Right lobe of liver (tissue), 6 donors: ENCODE measurements at regions not wholly inside any gene's neighbourhood (a gene's known extent, or its start where the extent isn't known, plus 50 kb on each side); places are given as distances from the start of the nearest gene placed in this dataset.
"Not testable (repeated sequence)": the region's sequence is repeated elsewhere in the genome, so short reads cannot be mapped to it uniquely, and the experiment has no call there.

Experiments used
- ATAC-seq, 4 donors: fragments of 200-7000 bp; cut with Tn5 transposase; one replicate each; pipeline ENCODE4 v1.9.1; 2020; ENCODE audit warnings: mild to moderate bottlenecking in 4 of 4, moderate library complexity in 4 of 4
- DNase-seq, 3 donors: peaks; one replicate each; pipeline ENCODE4 v3.0.0-alpha.2; 2020
- H3K27ac ChIP-seq, 3 donors: fragments of 200-600 bp; one replicate each; pipeline ENCODE4 v1.8.0; 2022
- H3K27me3 ChIP-seq, 2 donors: fragments of 200-600 bp; one replicate each; pipeline ENCODE4 v1.8.0; 2022
- H3K36me3 ChIP-seq, 4 donors: fragments of 200-600 bp; sonication (generic) in 1 of 4; one replicate each; pipeline versions ENCODE4 v1.5.1 to v1.8.0; 2017 to 2022; ENCODE audit warnings: control low read depth in 1 of 4
- H3K4me1 ChIP-seq, 4 donors: fragments of 200-600 bp; sonication (generic) in 1 of 4; one replicate each; pipeline versions ENCODE4 v1.5.1 to v1.8.0; 2017 to 2022; ENCODE audit warnings: control low read depth in 1 of 4
- H3K4me3 ChIP-seq, 3 donors: fragments of 200-600 bp; one replicate each; pipeline ENCODE4 v1.8.0; 2022
- H3K9me3 ChIP-seq, 4 donors: fragments of 200-600 bp; sonication (generic) in 1 of 4; one replicate each; pipeline versions ENCODE4 v1.5.1 to v1.8.0; 2017 to 2022; ENCODE audit warnings: control low read depth in 1 of 4
- POLR2A ChIP-seq: fragments of 450-650 bp; IDR thresholded peaks from one replicate; pipeline ENCODE4 v1.6.1; 2017; ENCODE audit warnings: antibody characterized with exemption, mild to moderate bottlenecking
- WGBS: methylation state at CpG from one replicate; pipeline ENCODE4 v1.1.6; 2018; ENCODE audit warnings: low coverage, low lambda C conversion rate; ENCODE audit not compliant: insufficient coverage; ENCODE audit errors: missing lambda C conversion rate; 5-methylcytosine and 5-hydroxymethylcytosine counted together
- intact Hi-C, 2 donors: fragments of 100-400 bp; cut with DNase I; formaldehyde crosslinking; loops; one replicate each; pipeline versions ENCODE4 v1.11.2 to v1.14.1; 2022
- TF ChIP-seq, protein P1 (sequence below), 4 donors: fragments of 200-600 bp in 3 of 4; fragments of 450-650 bp in 1 of 4; IDR thresholded peaks; one replicate each; pipeline versions ENCODE4 v1.5.1 to v1.8.0; 2016 to 2022; ENCODE audit warnings: antibody characterized with exemption in 4 of 4, mild to moderate bottlenecking in 2 of 4
- donor health status: DM: no; HTN: yes; CAD: no.
- donor health status: DM: no; HTN: no; CAD: no.
- donor health status: DM: no; HTN: no; CAD: no.
- donor health status: DM: no; HTN: yes; CAD: no.
- donor health status: DM: no; HTN: yes; CAD: no.

DNA sequence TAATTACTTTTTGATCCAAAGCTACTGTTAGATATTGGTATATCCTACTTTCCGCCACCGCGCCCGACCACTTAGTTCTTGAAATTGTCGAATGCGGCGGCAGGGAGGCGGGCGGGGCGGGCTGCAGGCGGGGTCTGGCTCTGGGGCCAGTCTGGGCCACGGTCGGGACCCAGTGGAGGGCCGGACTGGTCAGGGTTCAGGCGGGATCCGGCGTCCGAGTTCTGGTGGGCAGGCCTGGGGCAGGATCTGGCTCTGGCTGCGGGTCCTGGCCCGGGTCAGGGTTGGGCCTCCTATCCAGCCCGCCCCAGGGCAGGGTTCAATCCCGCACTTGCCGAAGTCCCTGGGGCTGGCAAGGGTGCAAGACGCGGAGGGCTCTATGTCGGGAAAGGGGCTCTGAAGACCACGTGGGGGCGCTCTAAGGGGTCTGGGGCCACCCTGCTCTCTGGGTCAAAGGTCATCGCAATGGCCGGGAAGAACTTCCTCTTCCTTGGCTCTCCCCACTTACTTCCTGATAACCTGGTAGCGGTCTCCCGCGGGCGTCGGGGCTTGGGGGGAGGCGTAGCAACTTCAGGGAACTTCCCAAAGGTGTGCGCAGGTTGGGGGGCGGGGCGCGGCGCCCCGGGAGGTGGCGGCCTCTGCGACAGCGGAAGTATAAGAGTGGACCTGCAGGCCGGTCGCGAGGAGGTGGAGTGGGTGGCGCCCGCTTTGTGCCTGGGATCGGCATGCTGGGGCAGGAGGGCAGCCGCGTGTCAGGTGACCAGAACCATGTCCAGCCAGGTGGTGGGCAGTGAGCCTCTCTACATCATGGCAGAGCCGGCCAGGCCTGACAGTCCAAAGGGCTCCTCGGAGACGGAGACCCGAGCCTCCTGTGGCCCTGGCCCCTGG lies 83.4 kb downstream of the MRPL57 start:
- ATAC-seq, result no peak
- Histone ChIP-seq H3K36me3 (no peaks in the 10 kb centered on the region), H3K4me1 (no peaks in the 10 kb centered on the region), H3K27ac (no peak overlapping the region), H3K9me3 (no peaks in the 10 kb centered on the region), H3K4me3 (no peak overlapping the region), H3K27me3 (no peaks in the 10 kb centered on the region)
- intact Hi-C loops, result no loop called here
- TF ChIP-seq, protein P1, sequence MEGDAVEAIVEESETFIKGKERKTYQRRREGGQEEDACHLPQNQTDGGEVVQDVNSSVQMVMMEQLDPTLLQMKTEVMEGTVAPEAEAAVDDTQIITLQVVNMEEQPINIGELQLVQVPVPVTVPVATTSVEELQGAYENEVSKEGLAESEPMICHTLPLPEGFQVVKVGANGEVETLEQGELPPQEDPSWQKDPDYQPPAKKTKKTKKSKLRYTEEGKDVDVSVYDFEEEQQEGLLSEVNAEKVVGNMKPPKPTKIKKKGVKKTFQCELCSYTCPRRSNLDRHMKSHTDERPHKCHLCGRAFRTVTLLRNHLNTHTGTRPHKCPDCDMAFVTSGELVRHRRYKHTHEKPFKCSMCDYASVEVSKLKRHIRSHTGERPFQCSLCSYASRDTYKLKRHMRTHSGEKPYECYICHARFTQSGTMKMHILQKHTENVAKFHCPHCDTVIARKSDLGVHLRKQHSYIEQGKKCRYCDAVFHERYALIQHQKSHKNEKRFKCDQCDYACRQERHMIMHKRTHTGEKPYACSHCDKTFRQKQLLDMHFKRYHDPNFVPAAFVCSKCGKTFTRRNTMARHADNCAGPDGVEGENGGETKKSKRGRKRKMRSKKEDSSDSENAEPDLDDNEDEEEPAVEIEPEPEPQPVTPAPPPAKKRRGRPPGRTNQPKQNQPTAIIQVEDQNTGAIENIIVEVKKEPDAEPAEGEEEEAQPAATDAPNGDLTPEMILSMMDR (IDR thresholded peaks at IDR 0.05), result no peak
- TF ChIP-seq POLR2A, result no peak
- no peak for DNase-seq
- 88% methylated on average over 27 of the region's 57 CpGs for WGBS

DNA sequence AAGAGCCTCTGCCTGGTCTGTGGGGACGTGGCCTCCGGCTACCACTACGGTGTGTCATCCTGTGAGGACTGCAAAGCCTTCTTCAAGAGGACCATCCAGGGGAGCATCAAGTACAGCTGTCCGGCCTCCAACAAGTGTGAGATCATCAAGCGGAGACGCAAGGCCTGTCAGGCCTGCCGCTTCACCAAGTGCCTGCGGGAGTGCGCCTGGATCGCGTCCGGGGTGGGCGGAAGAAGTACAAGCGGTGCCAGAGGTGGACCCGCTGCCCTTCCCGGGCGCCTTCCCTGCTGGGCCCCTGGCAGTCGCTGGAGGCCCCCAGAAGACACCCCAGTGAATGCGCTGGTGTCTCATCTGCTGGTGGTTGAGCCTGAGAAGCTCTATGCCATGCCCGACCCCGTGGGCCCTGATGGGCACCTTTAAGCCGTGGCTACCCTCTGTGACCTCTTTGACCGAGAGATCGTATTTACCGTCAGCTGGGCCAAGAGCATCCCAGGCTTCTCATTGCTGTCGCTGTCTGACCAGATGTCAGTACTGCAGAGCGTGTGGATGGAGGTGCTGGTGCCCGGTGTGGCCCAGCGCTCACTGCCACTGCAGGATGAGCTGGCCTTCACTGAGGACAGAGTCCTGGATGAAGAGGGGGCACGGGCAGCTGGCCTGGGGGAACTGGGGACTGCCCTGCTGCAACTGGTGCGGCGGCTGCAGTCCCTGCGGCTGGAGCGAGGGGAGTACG lies 84.3 kb downstream of the MRPL57 start:
- WGBS, result no CpG with 5 or more reads among the region's 35 CpGs
- H3K9me3 ChIP-seq, H3K27ac ChIP-seq, H3K27me3 ChIP-seq, H3K36me3 ChIP-seq, H3K4me3 ChIP-seq, H3K4me1 ChIP-seq, intact Hi-C loops, ATAC-seq, DNase-seq: not testable (repeated sequence)

DNA sequence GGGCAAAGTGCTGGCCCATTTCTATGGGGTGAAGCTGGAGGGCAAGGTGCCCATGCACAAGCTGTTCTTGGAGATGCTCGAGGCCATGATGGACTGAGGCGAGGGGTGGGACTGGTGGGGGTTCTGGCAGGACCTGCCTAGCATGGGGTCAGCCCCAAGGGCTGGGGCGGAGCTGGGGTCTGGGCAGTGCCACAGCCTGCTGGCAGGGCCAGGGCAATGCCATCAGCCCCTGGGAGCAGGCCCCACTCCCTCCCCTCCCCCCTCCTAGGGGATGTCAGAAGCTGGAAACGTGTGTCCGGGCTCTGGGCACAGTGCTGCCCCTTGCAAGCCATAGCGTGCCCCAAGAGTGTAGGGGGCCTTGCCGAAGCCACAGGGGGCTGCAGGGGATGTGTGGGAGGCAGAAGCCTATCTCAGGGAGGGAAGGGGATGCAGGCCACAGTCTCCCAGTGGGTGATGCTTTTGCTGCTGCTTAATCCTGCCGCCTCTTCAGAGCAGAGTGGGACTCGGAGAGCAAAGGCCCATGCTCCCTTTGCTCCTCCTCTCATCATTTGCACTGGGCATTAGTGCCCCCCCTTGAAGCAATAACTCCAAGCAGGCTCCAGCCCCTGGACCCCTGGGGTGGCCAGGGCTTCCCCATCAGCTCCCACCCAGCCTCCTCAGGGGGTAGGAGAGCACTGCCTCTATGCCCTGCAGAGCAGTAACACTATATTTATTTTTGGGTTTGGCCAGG lies 85.2 kb downstream of the MRPL57 start:
- H3K27ac ChIP-seq, DNase-seq, H3K36me3 ChIP-seq, intact Hi-C loops, H3K27me3 ChIP-seq, H3K9me3 ChIP-seq, H3K4me3 ChIP-seq, H3K4me1 ChIP-seq: not testable (repeated sequence)
- WGBS, result 33% methylated on average over 1 of the region's 9 CpGs
- peak in 2 of 4 donors; percentile 9 to 39 for ATAC-seq

DNA sequence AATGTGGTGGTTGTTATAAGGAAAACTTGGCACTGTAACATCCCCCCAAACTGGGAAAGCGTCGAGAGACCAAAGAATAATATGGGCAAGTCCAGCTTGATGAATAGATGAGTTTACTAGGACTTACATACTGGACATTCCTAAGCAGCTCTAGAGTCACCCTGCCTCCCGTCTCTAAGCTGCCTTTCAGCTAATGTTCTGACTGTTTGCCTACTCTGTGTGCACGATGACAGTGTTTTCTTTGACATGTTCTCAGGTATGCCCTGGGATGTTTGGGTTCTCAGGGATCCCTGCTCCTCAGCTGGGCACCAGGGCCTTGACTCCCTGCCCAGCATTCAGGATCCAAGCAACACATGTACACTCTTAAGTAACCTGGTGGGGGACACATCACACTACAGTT lies 87.5 kb downstream of the MRPL57 start:
- H3K9me3 ChIP-seq, H3K36me3 ChIP-seq, DNase-seq, H3K4me1 ChIP-seq, H3K27me3 ChIP-seq, H3K4me3 ChIP-seq, intact Hi-C loops, ATAC-seq, H3K27ac ChIP-seq: not testable (repeated sequence)
- WGBS, result 88% methylated on average over 2 of the region's 4 CpGs

DNA sequence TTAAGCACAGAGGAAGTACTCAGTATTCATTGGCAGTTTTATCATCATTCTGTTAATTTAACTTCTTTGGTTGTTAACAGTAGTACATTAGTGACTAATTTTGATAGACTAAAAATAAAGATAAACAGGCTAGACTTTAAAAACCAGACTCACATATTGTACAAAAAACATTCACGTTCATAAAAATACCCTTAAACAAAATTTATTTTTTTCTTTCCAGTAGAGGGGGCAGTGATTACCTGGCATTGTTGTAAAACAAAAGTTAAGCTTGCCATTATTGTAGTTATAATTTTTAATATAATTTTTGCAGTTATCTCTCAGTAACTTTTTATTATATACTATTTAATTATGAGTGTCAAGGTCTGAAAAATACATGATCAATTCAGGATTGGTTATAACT lies 92.0 kb downstream of the MRPL57 start:
- DNase-seq, H3K4me1 ChIP-seq, H3K4me3 ChIP-seq, H3K9me3 ChIP-seq, H3K36me3 ChIP-seq, intact Hi-C loops, H3K27ac ChIP-seq, H3K27me3 ChIP-seq, ATAC-seq: not testable (repeated sequence)
- TF ChIP-seq, protein P1 (IDR thresholded peaks at IDR 0.05), result peak in 2 of 4 donors; percentile 12 to 14
- WGBS, result 3% methylated on average over 1 of the region's 1 CpG

DNA sequence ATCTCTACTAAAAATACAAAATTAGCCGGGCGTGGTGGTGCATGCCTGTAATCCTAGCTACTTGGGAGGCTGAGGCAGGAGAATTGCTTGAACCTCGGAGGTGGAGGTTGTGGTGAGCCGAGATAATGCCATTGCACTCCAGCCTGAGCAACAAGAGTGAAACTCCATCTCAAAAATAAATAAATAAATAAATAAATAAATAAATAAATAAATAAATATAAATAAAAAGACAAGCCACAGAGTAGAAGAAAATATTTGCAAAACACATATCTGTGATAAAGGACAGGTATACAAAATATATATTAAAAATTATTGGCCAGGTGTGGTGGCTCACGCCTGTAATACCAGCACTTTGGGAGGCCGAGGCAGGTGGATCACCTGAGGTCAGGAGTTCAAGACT lies 96.0 kb downstream of the MRPL57 start:
- H3K4me3 ChIP-seq, H3K27me3 ChIP-seq, H3K9me3 ChIP-seq, H3K27ac ChIP-seq, H3K4me1 ChIP-seq, DNase-seq, ATAC-seq, intact Hi-C loops, H3K36me3 ChIP-seq: not testable (repeated sequence)
- 92% methylated on average over 5 of the region's 6 CpGs for WGBS

DNA sequence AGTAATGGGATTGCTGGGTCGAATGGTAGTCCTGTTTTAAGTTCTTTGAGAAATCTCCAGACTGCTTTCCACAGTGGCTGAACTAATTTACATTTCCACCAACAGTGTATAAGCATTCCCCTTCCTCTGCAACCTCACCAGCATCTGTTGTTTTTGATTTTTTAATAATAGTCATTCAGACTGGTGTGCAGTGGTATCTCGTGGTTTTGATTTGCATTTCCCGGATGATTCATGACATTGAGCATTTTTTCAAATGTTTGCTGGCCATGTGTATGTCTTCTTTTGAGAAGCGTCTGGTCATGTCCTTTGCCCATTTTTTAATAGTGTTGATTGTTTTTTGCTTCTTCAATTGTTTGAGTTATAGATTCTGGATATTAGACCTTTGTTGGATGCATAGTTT lies 98.0 kb downstream of the MRPL57 start:
- H3K4me1 ChIP-seq, H3K27me3 ChIP-seq, H3K9me3 ChIP-seq, H3K4me3 ChIP-seq, ATAC-seq, H3K27ac ChIP-seq, H3K36me3 ChIP-seq, DNase-seq, intact Hi-C loops: not testable (repeated sequence)
- WGBS, result 67% methylated on average over 4 of the region's 4 CpGs
